Coronary artery (tissue), 2 donors: ENCODE measurements at regions not wholly inside any gene's neighbourhood (a gene's known extent, or its start where the extent isn't known, plus 50 kb on each side); places are given as distances from the start of the nearest gene placed in this dataset.

Source experiments
- DNase-seq: peaks from one replicate; pipeline ENCODE4 v3.0.0-alpha.2; 2017; ENCODE audit warnings: low spot score
- H3K27ac ChIP-seq, 2 donors: fragments of 200-600 bp; sonication (generic); one replicate each; pipeline ENCODE4 v1.5.1; 2016 to 2019
- H3K4me3 ChIP-seq: fragments of 200-600 bp; sonication (generic); 2 replicates; pipeline ENCODE4 v1.5.1; 2016; ENCODE audit warnings: mild to moderate bottlenecking, moderate library complexity
- CTCF ChIP-seq: fragments of 200-600 bp; sonication (generic); IDR thresholded peaks from one replicate; pipeline ENCODE4 v1.5.1; 2019; ENCODE audit warnings: antibody characterized with exemption

- no peak for DNase-seq
These were observed 252.7 kb downstream of the CTTN start for GRCh38 chr11:70651031-70651430.

GRCh38 chr11:70654016-70654415 is 255.7 kb downstream of the CTTN start:
- no peak overlapping the region for H3K27ac ChIP-seq
- no peak for DNase-seq
- H3K4me3 ChIP-seq = no peak overlapping the region
- TF ChIP-seq CTCF = no peak

More at GRCh38 chr11:70651031-70651430, 252.7 kb downstream of the CTTN start:
- H3K27ac ChIP-seq = no peak overlapping the region
- H3K4me3 ChIP-seq = no peak overlapping the region
- no peak for TF ChIP-seq CTCF

GRCh38 chr11:70655816-70656215 is 257.5 kb downstream of the CTTN start:
- H3K4me3 ChIP-seq = no peak overlapping the region
- no peak for TF ChIP-seq CTCF
- DNase-seq = no peak

GRCh38 chr11:70656252-70656651 is 257.9 kb downstream of the CTTN start:
- no peak overlapping the region for H3K27ac ChIP-seq
- no peak for TF ChIP-seq CTCF
- DNase-seq = no peak
- H3K4me3 ChIP-seq = no peak overlapping the region

More at GRCh38 chr11:70655816-70656215, 257.5 kb downstream of the CTTN start:
- H3K27ac ChIP-seq = no peak overlapping the region

GRCh38 chr11:70660059-70660888 is 261.9 kb downstream of the CTTN start:
- H3K4me3 ChIP-seq = no peak overlapping the region
- no peak for TF ChIP-seq CTCF
- no peak for DNase-seq
- no peak overlapping the region for H3K27ac ChIP-seq

- TF ChIP-seq CTCF = no peak
- Histone ChIP-seq H3K27ac (no peak overlapping the region), H3K4me3 (no peak overlapping the region)
- no peak for DNase-seq
These were observed 262.5 kb downstream of the CTTN start for GRCh38 chr11:70660889-70661197.
